Dendritic cell treated with granulocyte-macrophage colony-stimulating factor and Interleukin-4, amounts not matched to agents 40 ng/mL and 50 ng/mL, for 4 days (primary cell): ENCODE measurements at regions not wholly inside any gene's neighbourhood (a gene's known extent, or its start where the extent isn't known, plus 50 kb on each side); places are given as distances from the start of the nearest gene placed in this dataset.

ENCODE experiments used
- H3K27ac Mint-ChIP-seq: one replicate; pipeline ENCODE4 v1.8.0; 2022; ENCODE audit warnings: mild to moderate bottlenecking, mixed read lengths
- H3K27me3 Mint-ChIP-seq: one replicate; pipeline ENCODE4 v1.8.0; 2022; ENCODE audit warnings: mild to moderate bottlenecking, mixed read lengths
- H3K36me3 Mint-ChIP-seq: one replicate; pipeline ENCODE4 v1.8.0; 2022; ENCODE audit warnings: low read depth, mixed read lengths
- H3K4me1 Mint-ChIP-seq: one replicate; pipeline ENCODE4 v1.8.0; 2022; ENCODE audit warnings: low read depth, mixed read lengths
- H3K4me3 Mint-ChIP-seq: one replicate; pipeline ENCODE4 v1.8.0; 2022; ENCODE audit warnings: mild to moderate bottlenecking, moderate library complexity, mixed read lengths
- H3K9me3 Mint-ChIP-seq: one replicate; pipeline ENCODE4 v1.8.0; 2022; ENCODE audit warnings: mixed read lengths
- intact Hi-C: fragments of 100-400 bp; cut with micrococcal nuclease; formaldehyde crosslinking; loops from one replicate; pipeline ENCODE4 v1.15.0; 2022

DNA sequence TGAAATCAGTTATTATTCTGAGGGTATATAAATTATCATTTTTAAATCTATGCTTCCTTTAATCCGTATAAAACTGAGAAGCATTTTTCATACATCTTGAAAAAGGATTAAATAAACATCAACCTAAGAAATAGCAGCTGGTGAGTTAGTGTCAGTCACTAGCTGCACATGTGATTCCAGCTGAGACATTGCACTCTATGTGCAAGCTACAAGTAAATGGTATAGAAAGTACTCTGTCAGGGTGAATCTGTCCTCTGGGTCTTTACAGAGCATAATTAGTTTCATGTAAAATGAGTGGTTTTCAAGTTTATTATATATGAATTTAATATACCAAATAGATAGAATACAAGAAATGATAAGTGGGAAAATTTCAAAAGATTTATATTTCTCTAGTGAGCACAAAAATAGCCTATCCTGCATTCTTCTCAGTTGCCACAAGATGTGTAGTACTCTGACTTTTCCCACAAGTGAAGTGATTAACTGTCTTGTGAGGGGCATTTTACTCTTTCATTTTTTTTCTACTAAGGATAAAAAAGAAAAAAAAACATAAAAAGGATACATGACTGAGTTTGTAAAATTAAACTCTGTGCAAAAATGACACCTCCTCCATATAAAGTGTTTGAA is 1372.1 kb downstream of the PCDH9 start:
- H3K36me3 Mint-ChIP-seq, result no peaks in the 10 kb centered on the region
- no peak overlapping the region for H3K4me3 Mint-ChIP-seq
- H3K9me3 Mint-ChIP-seq, result peaks cover 8% of the 10 kb centered on the region
- H3K4me1 Mint-ChIP-seq, result peaks cover 6% of the 10 kb centered on the region
- H3K27me3 Mint-ChIP-seq, result no peaks in the 10 kb centered on the region
- intact Hi-C loops, result no loop called here
- H3K27ac Mint-ChIP-seq, result no peak overlapping the region

GRCh38 chr13:65856431-65856830 is 1373.7 kb downstream of the PCDH9 start:
- intact Hi-C loops, result no loop called here
- Mint-ChIP-seq H3K36me3 (no peaks in the 10 kb centered on the region), H3K27ac (no peak overlapping the region), H3K4me1 (peaks cover 6% of the 10 kb centered on the region), H3K4me3 (no peak overlapping the region), H3K27me3 (no peaks in the 10 kb centered on the region), H3K9me3 (peaks cover 8% of the 10 kb centered on the region)

GRCh38 chr13:65855242-65855805 is 1374.8 kb downstream of the PCDH9 start:
- H3K27ac Mint-ChIP-seq, result no peak overlapping the region

DNA sequence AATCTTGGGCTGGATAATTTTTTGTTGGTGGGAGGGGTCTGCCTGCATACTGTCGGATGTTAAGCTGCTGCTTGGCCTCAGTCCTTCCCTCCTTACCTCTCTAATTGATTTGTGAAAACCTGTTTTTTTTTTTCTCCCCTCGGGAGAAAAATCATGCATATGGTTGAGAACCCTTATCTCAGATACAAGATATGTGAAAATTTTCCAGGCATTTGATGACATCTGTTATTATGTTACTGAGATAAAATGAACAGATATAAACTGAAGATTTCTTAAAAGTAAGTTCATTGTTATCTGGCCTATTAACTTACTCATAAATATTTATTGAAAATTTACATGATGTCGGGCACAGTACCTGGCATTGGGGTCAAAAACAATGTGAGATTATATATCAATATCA is 1375.7 kb downstream of the PCDH9 start:
- Mint-ChIP-seq H3K9me3 (no peaks in the 10 kb centered on the region), H3K4me1 (peaks cover 6% of the 10 kb centered on the region), H3K4me3 (no peak overlapping the region), H3K36me3 (no peaks in the 10 kb centered on the region), H3K27ac (no peak overlapping the region), H3K27me3 (no peaks in the 10 kb centered on the region)
- intact Hi-C loops, result no loop called here

More at GRCh38 chr13:65855242-65855805, 1374.8 kb downstream of the PCDH9 start:
- intact Hi-C loops, result no loop called here
- Mint-ChIP-seq H3K4me3 (no peak overlapping the region), H3K27me3 (no peaks in the 10 kb centered on the region), H3K9me3 (no peaks in the 10 kb centered on the region), H3K4me1 (peaks cover 6% of the 10 kb centered on the region), H3K36me3 (no peaks in the 10 kb centered on the region)

DNA sequence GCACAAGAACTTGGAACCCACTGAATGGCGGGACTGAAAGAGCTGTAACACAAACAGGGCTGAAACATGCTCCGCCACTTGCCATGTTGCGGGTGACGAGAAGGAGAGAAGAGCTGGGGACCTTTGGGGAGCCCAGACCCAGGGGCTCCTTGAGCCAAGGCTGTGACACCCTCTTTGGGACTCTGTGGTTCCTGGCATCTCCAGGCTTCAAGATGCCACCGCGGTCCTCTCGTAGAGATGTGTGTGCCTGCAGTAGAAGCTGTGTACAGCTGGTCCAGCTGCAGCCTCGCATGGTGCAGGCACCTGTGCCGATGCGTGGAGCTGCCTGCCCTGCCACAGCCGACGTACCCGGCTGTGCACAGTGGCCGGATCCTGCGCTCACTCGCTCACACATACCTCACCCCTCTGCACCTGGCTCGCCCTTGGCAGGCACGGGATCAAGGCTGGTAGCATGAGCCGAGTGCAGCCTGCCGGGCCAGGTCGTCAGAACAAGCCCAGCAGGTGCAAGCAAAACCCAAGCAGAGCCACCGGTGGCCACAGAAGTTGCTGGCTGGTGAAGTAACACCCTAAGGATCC is 1385.8 kb downstream of the PCDH9 start:
- H3K27ac Mint-ChIP-seq, result no peak overlapping the region
- peaks cover 42% of the 10 kb centered on the region for H3K9me3 Mint-ChIP-seq
- intact Hi-C loops, result no loop called here
- no peaks in the 10 kb centered on the region for H3K27me3 Mint-ChIP-seq
- H3K4me3 Mint-ChIP-seq, result no peak overlapping the region
- no peaks in the 10 kb centered on the region for H3K4me1 Mint-ChIP-seq
- H3K36me3 Mint-ChIP-seq, result no peaks in the 10 kb centered on the region

DNA sequence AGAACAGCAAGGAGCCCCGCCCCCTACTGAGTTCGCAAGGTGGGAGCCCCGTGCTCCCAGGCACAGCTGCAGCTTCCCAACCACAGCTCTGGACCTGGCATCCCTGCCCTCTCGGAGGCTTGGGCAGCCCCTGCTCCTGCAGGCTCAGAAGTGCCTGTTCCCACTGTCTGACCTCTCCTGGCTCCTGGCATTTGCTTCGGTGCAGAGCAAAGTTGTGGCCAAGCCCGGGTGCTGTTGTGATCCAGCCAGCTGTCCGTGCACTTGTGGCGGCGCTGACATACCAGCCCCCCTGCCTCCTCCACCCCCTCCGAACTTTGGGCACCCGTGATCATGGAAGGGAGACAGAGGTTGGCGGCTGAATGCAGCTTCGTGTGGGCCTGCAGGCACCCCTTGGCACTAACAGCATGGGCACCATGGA is 1386.8 kb downstream of the PCDH9 start:
- H3K9me3 Mint-ChIP-seq, result peaks cover 38% of the 10 kb centered on the region
- no peaks in the 10 kb centered on the region for H3K27me3 Mint-ChIP-seq
- no peaks in the 10 kb centered on the region for H3K4me1 Mint-ChIP-seq
- intact Hi-C loops, result no loop called here
- no peaks in the 10 kb centered on the region for H3K36me3 Mint-ChIP-seq
- no peak overlapping the region for H3K27ac Mint-ChIP-seq
- no peak overlapping the region for H3K4me3 Mint-ChIP-seq

DNA sequence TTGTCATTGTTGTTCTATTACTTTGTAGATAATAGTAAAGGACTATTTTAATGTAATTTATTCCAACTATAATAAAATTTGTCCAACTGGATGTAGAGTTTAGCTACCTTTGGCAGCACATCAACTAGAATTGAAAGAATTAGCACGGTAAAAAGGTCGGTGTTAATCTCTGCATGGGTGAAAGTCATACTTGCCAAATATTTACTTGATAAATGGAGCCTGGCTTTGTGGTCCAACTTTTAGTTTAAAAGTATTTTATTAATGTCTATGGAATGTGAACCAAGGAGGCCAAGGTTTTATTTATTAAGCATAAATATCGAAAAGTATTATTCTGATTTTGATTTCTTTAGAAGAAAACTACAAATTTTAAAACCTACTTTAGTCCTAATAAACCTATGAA is 1389.0 kb downstream of the PCDH9 start:
- Mint-ChIP-seq H3K9me3 (peaks cover 32% of the 10 kb centered on the region), H3K4me1 (no peaks in the 10 kb centered on the region), H3K27me3 (no peaks in the 10 kb centered on the region), H3K36me3 (no peaks in the 10 kb centered on the region), H3K4me3 (no peak overlapping the region), H3K27ac (no peak overlapping the region)
- intact Hi-C loops, result no loop called here

GRCh38 chr13:65836066-65836465 is 1394.1 kb downstream of the PCDH9 start:
- H3K27ac Mint-ChIP-seq, result no peak overlapping the region
- peaks cover 15% of the 10 kb centered on the region for H3K9me3 Mint-ChIP-seq
- no peaks in the 10 kb centered on the region for H3K36me3 Mint-ChIP-seq
- intact Hi-C loops, result no loop called here
- H3K4me1 Mint-ChIP-seq, result no peaks in the 10 kb centered on the region
- no peak overlapping the region for H3K4me3 Mint-ChIP-seq
- no peaks in the 10 kb centered on the region for H3K27me3 Mint-ChIP-seq

DNA sequence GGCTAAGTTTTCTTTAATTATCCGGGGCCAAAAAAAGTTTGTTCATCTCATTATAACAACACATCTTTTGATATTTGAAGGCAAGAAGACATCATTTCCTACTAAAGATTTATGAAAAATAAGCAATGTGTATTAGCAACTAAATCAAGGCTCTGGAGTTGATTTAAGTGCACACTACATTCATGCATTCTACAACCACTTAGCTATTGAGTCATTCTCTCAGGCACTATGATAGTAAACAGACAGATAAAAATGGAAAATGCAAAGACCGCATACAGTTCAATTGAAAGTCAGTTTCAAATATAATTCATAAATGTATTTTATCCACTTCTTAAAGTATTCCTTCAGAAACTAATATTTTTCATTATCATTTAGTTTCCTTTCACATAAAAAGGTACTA is 1395.2 kb downstream of the PCDH9 start:
- Mint-ChIP-seq H3K4me1 (no peaks in the 10 kb centered on the region), H3K4me3 (no peak overlapping the region), H3K27ac (no peak overlapping the region), H3K36me3 (no peaks in the 10 kb centered on the region), H3K9me3 (peaks cover 26% of the 10 kb centered on the region), H3K27me3 (no peaks in the 10 kb centered on the region)
- intact Hi-C loops, result no loop called here

DNA sequence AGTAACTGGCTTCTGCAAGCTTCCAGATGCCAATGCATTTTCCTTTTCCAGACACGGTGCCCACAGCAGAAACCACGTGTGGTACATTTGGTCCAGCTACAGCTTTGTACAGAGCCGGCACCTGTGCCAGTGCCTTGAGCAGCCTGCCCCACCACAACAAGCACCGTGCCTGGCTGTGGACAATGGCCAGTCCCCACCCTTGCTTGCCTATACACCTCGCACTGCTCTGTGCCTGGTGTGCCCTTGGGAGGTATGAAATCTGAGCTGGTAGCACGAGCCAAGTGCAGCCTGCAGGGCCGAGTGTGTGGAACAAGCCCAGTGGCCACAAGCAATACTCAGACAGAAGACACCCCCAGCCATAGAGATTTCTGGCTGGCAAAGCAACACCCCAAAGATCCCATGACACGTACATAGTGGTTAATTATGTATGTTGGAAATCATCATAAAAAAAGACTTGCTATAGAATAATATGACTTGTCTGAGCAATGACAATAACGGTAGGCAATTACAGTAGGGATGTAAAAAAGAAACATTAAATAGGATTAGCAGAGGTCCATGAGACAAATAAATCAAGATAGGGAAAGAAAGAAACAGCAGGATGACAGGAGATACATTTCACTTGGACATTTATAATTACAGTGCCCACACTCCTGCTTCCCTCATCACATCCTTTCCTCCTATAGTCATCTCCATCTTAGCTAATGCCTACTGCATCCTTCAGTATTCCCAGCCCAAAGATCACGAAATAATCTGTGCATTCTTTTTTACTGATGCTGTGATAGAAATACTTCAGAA is 1399.5 kb downstream of the PCDH9 start:
- no peak overlapping the region for H3K27ac Mint-ChIP-seq
- no peaks in the 10 kb centered on the region for H3K36me3 Mint-ChIP-seq
- H3K9me3 Mint-ChIP-seq, result peaks cover 34% of the 10 kb centered on the region
- H3K4me1 Mint-ChIP-seq, result no peaks in the 10 kb centered on the region
- no peaks in the 10 kb centered on the region for H3K27me3 Mint-ChIP-seq
- no peak overlapping the region for H3K4me3 Mint-ChIP-seq
- intact Hi-C loops, result no loop called here

DNA sequence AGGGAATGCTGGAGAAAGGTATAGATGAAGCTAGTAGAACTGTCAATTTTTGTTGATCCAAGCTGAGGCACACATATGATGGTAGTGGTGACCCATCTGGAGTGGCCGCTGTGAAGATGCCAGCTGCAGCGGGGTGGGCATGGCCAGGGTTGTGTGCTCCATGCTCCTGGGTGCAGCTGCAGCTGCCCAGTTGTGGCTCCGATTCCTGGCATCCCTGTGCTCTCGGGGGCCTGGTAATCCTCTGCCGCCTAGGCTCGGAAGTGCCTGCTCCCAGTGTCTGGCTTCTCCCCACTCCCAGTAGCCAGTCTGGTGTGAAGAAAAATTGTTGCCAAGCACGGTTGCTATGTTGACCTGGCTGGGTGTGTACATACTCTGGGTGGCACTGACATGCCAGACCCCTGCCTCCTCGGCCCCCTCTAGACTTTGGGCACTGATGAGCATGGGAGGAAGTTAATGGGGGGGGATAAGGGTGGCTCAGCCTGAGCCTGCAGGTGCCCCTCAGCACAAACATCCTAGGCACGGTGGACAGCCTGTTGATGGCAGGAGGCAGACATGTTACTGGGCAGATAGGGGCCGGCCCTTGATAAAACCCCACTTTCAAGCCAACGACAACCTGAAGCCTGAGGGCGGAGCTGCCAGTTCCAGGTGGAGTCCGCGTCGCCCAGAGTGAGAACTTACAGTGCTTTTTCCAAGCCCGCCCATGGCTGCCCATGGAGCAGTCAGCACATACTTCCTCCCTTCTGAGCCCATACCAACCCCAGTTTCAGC is 1400.7 kb downstream of the PCDH9 start:
- H3K9me3 Mint-ChIP-seq, result peaks cover 34% of the 10 kb centered on the region
- H3K4me3 Mint-ChIP-seq, result no peak overlapping the region
- no peaks in the 10 kb centered on the region for H3K27me3 Mint-ChIP-seq
- intact Hi-C loops, result no loop called here
- H3K27ac Mint-ChIP-seq, result no peak overlapping the region
- no peaks in the 10 kb centered on the region for H3K36me3 Mint-ChIP-seq
- no peaks in the 10 kb centered on the region for H3K4me1 Mint-ChIP-seq

- Mint-ChIP-seq H3K4me3 (no peak overlapping the region), H3K27me3 (no peaks in the 10 kb centered on the region), H3K36me3 (no peaks in the 10 kb centered on the region), H3K9me3 (peaks cover 33% of the 10 kb centered on the region), H3K27ac (no peak overlapping the region), H3K4me1 (no peaks in the 10 kb centered on the region)
- intact Hi-C loops, result no loop called here
Observed at GRCh38 chr13:65826657-65827056, 1403.5 kb downstream of the PCDH9 start.

GRCh38 chr13:65825039-65825438 is 1405.1 kb downstream of the PCDH9 start:
- intact Hi-C loops, result no loop called here
- Mint-ChIP-seq H3K27me3 (no peaks in the 10 kb centered on the region), H3K4me1 (no peaks in the 10 kb centered on the region), H3K36me3 (no peaks in the 10 kb centered on the region), H3K4me3 (no peak overlapping the region), H3K27ac (no peak overlapping the region), H3K9me3 (peaks cover 23% of the 10 kb centered on the region)

GRCh38 chr13:65808061-65808460 is 1422.1 kb downstream of the PCDH9 start:
- no peaks in the 10 kb centered on the region for H3K36me3 Mint-ChIP-seq
- intact Hi-C loops, result no loop called here
- peaks cover 19% of the 10 kb centered on the region for H3K9me3 Mint-ChIP-seq
- no peaks in the 10 kb centered on the region for H3K27me3 Mint-ChIP-seq
- H3K4me1 Mint-ChIP-seq, result no peaks in the 10 kb centered on the region
- H3K27ac Mint-ChIP-seq, result no peak overlapping the region
- no peak overlapping the region for H3K4me3 Mint-ChIP-seq
